ENCODE measurements at regions not wholly inside any gene's neighbourhood (a gene's known extent, or its start where the extent isn't known, plus 50 kb on each side); places are given as distances from the start of the nearest gene placed in this dataset.

- Histone ChIP-seq H3K4me3 (no peak overlapping the region), H3K36me3 (no peaks in the 10 kb centered on the region), H3K27me3 (no peaks in the 10 kb centered on the region), H3K9me3 (no peaks in the 10 kb centered on the region)
- peak; percentile 25 for DNase-seq
Measured at GRCh38 chr6:169933839-169934698, 182.6 kb downstream of the ERMARD start.

- H3K9me3 ChIP-seq = no peaks in the 10 kb centered on the region
- no peaks in the 10 kb centered on the region for H3K36me3 ChIP-seq
- H3K27me3 ChIP-seq = no peaks in the 10 kb centered on the region
- DNase-seq = no peak
- no peak overlapping the region for H3K4me3 ChIP-seq
Measured at GRCh38 chr6:169933251-169933821, 181.9 kb downstream of the ERMARD start.

GRCh38 chr6:169932491-169932890 is 181.1 kb downstream of the ERMARD start:
- no peak for DNase-seq
- H3K4me3 ChIP-seq = no peak overlapping the region

GRCh38 chr6:169931261-169931660 is 179.8 kb downstream of the ERMARD start:
- no peak for DNase-seq
- no peaks in the 10 kb centered on the region for H3K27me3 ChIP-seq
- no peaks in the 10 kb centered on the region for H3K9me3 ChIP-seq
- H3K4me3 ChIP-seq = no peak overlapping the region
- no peaks in the 10 kb centered on the region for H3K36me3 ChIP-seq

More at GRCh38 chr6:169932491-169932890, 181.1 kb downstream of the ERMARD start:
- no peaks in the 10 kb centered on the region for H3K27me3 ChIP-seq
- H3K36me3 ChIP-seq = no peaks in the 10 kb centered on the region
- no peaks in the 10 kb centered on the region for H3K9me3 ChIP-seq

GRCh38 chr6:169930799-169931198 is 179.4 kb downstream of the ERMARD start:
- Histone ChIP-seq H3K36me3 (no peaks in the 10 kb centered on the region), H3K9me3 (no peaks in the 10 kb centered on the region), H3K4me3 (no peak overlapping the region), H3K27me3 (no peaks in the 10 kb centered on the region)
- no peak for DNase-seq

- H3K27me3 ChIP-seq = no peaks in the 10 kb centered on the region
- H3K9me3 ChIP-seq = no peaks in the 10 kb centered on the region
- DNase-seq = no peak
- no peaks in the 10 kb centered on the region for H3K36me3 ChIP-seq
- H3K4me3 ChIP-seq = no peak overlapping the region
Measured at GRCh38 chr6:169927711-169928110, 176.3 kb downstream of the ERMARD start.

GRCh38 chr6:169926617-169927417 is 175.4 kb downstream of the ERMARD start:
- Histone ChIP-seq H3K36me3 (no peaks in the 10 kb centered on the region), H3K9me3 (no peaks in the 10 kb centered on the region), H3K27me3 (no peaks in the 10 kb centered on the region), H3K4me3 (no peak overlapping the region)
- peak; percentile 31 for DNase-seq

GRCh38 chr6:169923468-169924464 is 172.3 kb downstream of the ERMARD start:
- Histone ChIP-seq H3K4me3 (no peak overlapping the region), H3K9me3 (no peaks in the 10 kb centered on the region), H3K36me3 (no peaks in the 10 kb centered on the region), H3K27me3 (no peaks in the 10 kb centered on the region)
- DNase-seq = no peak

- DNase-seq = no peak
- Histone ChIP-seq H3K27me3 (no peaks in the 10 kb centered on the region), H3K9me3 (no peaks in the 10 kb centered on the region)
Measured at GRCh38 chr6:169921853-169922824, 170.7 kb downstream of the ERMARD start.

GRCh38 chr6:169921217-169921616 is 169.8 kb downstream of the ERMARD start:
- no peaks in the 10 kb centered on the region for H3K36me3 ChIP-seq
- H3K9me3 ChIP-seq = no peaks in the 10 kb centered on the region
- H3K4me3 ChIP-seq = no peak overlapping the region
- no peaks in the 10 kb centered on the region for H3K27me3 ChIP-seq
- DNase-seq = no peak

More at GRCh38 chr6:169921853-169922824, 170.7 kb downstream of the ERMARD start:
- H3K4me3 ChIP-seq = no peak overlapping the region
- no peaks in the 10 kb centered on the region for H3K36me3 ChIP-seq

- H3K9me3 ChIP-seq = no peaks in the 10 kb centered on the region
- no peak for DNase-seq
- no peak overlapping the region for H3K4me3 ChIP-seq
- no peaks in the 10 kb centered on the region for H3K27me3 ChIP-seq
- no peaks in the 10 kb centered on the region for H3K36me3 ChIP-seq
Measured at GRCh38 chr6:169920359-169921020, 169.1 kb downstream of the ERMARD start.

GRCh38 chr6:169918954-169919549 is 167.6 kb downstream of the ERMARD start:
- no peaks in the 10 kb centered on the region for H3K27me3 ChIP-seq
- no peaks in the 10 kb centered on the region for H3K36me3 ChIP-seq
- H3K4me3 ChIP-seq = no peak overlapping the region
- H3K9me3 ChIP-seq = no peaks in the 10 kb centered on the region
- DNase-seq = no peak

GRCh38 chr6:169918239-169918953 is 167.0 kb downstream of the ERMARD start:
- Histone ChIP-seq H3K4me3 (no peak overlapping the region), H3K27me3 (no peaks in the 10 kb centered on the region), H3K36me3 (no peaks in the 10 kb centered on the region), H3K9me3 (no peaks in the 10 kb centered on the region)
- no peak for DNase-seq

- Histone ChIP-seq H3K27me3 (no peaks in the 10 kb centered on the region), H3K36me3 (no peaks in the 10 kb centered on the region), H3K9me3 (no peaks in the 10 kb centered on the region), H3K4me3 (no peak overlapping the region)
- DNase-seq = no peak
Measured at GRCh38 chr6:169917153-169917552, 165.7 kb downstream of the ERMARD start.
